NT2/D1 (cell line): ENCODE measurements at regions not wholly inside any gene's neighbourhood (a gene's known extent, or its start where the extent isn't known, plus 50 kb on each side); places are given as distances from the start of the nearest gene placed in this dataset.

Experiments used
- DNase-seq: peaks from one replicate; pipeline ENCODE4 v3.0.0-alpha.2; 2011; ENCODE audit warnings: low read depth, low spot score
- H3K27me3 ChIP-seq: 2 replicates; pipeline ENCODE4 v1.6.0; 2011; ENCODE audit warnings: mild to moderate bottlenecking; ENCODE audit not compliant: insufficient read length, insufficient read depth
- H3K36me3 ChIP-seq: 2 replicates; pipeline ENCODE4 v1.6.1; 2011; ENCODE audit warnings: mild to moderate bottlenecking, low read length, mixed read lengths; ENCODE audit not compliant: insufficient read depth, insufficient read length
- H3K4me1 ChIP-seq: 2 replicates; pipeline ENCODE4 v1.5.1; 2011; ENCODE audit not compliant: insufficient read depth, insufficient read length
- H3K4me3 ChIP-seq: 2 replicates; pipeline ENCODE4 v1.5.1; 2011; ENCODE audit warnings: low read depth; ENCODE audit not compliant: insufficient read length
- H3K9ac ChIP-seq: 2 replicates; pipeline ENCODE4 v1.6.0; 2011; ENCODE audit warnings: low read depth; ENCODE audit not compliant: insufficient read length
- H3K9me3 ChIP-seq: 2 replicates; pipeline ENCODE4 v1.5.1; 2011; ENCODE audit warnings: mild to moderate bottlenecking, low read length; ENCODE audit not compliant: insufficient read depth
- SUZ12 ChIP-seq: IDR thresholded peaks from 2 replicates; pipeline ENCODE4 v1.6.1; 2011; ENCODE audit not compliant: insufficient read length, insufficient read depth; ENCODE audit errors: extremely low read depth
- YY1 ChIP-seq: IDR thresholded peaks from 2 replicates; pipeline ENCODE4 v1.6.1; 2011; ENCODE audit not compliant: insufficient read length, insufficient read depth
- ZNF274 ChIP-seq: IDR thresholded peaks from 2 replicates; pipeline ENCODE4 v1.6.1; 2011; ENCODE audit warnings: mild to moderate bottlenecking, low read depth, low read length

DNA sequence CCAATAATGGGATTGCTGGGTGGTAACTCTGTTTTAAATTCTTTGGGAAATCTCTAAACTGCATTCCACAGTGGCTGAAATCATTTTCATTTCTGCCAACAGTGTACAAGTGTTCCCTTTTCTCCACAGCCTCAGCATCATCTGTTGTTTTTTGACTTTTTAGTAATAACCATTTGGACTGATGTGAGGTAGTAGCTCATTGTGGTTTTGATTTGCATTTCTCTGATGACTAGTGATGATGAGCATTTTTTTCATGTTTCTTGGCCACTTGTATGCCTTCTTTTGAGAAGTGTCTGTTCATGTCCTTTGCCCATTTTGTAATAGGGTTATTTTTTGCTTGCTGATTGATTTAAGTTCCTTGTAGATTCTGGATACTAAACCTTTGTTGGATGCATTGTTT lies 131.9 kb upstream of the B3GALT2 start:
- Histone ChIP-seq H3K9ac (no peak overlapping the region), H3K4me1 (no peaks in the 10 kb centered on the region), H3K4me3 (no peak overlapping the region), H3K9me3 (peaks cover 6% of the 10 kb centered on the region; the same call in 1 of the 2 replicates), H3K27me3 (no peaks in the 10 kb centered on the region), H3K36me3 (no peaks in the 10 kb centered on the region)
- TF ChIP-seq YY1 (no peak), ZNF274 (no peak), SUZ12 (no peak)
- DNase-seq = no peak

DNA sequence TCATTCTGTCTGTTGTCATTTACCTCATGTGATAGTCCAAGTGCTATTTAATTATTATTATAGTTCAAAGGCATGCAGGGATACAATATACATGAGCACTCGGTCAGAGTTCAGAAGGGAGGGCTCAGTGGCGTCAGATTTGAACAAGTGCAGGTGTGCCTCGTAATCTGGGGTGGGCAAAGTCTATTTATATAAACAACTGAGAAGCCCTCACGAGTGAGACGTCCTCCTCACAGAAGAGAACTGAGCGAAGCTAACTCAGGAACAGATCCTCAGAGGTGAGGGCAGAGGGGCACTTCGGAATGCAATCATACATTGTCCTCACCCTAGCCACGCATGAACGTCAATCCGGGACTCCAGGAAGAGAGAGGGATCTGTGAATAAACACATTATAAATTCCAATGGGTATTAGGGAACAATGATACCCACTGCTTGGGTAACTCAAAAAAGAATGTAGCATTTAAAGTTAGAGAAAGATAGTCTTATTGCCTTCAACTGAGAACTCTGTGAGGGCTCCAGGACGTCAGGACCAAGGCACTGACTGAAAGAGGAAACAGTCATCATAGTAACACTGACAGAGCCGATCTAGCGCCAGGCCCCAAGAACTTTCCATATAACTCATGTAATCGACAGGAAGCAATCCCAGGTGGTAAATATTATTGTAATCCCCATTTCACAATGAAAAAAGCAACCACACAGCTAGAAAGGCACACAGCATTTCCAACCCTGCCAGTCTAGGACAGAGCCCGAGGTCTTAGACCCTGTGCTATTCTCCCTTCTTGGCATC lies 127.1 kb upstream of the B3GALT2 start:
- H3K4me1 ChIP-seq = no peaks in the 10 kb centered on the region
- no peak for TF ChIP-seq ZNF274
- no peak for TF ChIP-seq SUZ12
- TF ChIP-seq YY1 = no peak
- H3K27me3 ChIP-seq = no peaks in the 10 kb centered on the region
- H3K9ac ChIP-seq = no peak overlapping the region
- no peak overlapping the region for H3K4me3 ChIP-seq
- DNase-seq = no peak
- H3K36me3 ChIP-seq = no peaks in the 10 kb centered on the region
- peaks cover 6% of the 10 kb centered on the region; the same call in 1 of the 2 replicates for H3K9me3 ChIP-seq

DNA sequence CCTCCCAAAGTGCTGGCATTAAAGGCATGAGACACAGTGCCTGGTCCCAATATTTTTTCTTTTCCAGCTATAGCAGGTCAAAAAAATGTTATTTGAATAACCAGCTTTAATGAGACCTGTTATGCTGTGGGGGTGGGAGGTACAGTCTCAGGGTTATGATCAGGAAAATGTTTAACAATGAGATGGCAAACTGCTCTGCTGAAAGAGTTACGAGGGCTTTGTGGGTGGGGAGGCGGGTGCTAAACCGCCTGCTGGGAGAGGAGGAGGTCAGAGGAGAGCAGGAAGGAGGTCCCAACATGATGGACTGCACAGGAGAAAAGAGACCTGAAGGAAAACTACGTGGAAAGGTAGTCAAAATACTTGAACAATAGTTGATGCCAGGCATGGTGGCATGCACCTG lies 126.0 kb upstream of the B3GALT2 start:
- TF ChIP-seq SUZ12 (no peak), ZNF274 (no peak), YY1 (no peak)
- no peaks in the 10 kb centered on the region for H3K9me3 ChIP-seq
- no peak for DNase-seq
- no peak overlapping the region for H3K9ac ChIP-seq
- no peaks in the 10 kb centered on the region for H3K27me3 ChIP-seq
- no peak overlapping the region for H3K4me3 ChIP-seq
- no peaks in the 10 kb centered on the region for H3K36me3 ChIP-seq
- no peaks in the 10 kb centered on the region for H3K4me1 ChIP-seq

DNA sequence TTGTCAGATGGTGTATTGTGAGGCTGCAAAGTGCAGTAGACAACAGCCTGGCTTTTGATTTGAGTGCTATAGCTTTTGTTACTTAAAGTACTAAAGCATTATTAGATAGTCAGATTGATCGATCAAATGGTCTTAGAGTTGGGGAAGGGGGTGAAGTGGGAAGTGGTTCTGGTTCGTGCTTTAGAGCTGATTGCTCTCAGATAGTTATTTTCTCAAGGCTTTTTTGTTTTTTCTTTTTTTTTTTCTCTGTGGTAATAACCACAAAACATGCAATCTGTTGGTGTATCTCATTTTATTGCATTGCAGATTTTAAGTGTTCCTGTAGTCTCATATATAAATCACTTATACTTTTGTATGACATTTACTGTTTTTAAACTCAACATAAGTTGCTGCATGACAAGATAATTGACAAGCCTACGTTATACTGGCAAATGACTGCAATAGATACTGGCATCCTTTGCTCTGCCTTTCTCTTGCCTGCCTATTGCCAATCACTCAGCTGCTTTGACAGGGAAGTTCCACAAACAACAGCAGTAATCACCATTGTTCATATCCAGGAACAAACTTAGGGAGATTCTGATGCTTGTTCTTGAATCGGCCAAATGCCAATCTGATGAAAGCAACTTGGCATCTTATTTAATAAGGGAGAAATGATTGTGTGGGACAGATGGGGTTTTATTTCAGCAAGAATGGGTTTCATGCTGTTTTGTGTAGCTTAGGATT lies 125.0 kb upstream of the B3GALT2 start:
- Histone ChIP-seq H3K9me3 (no peaks in the 10 kb centered on the region), H3K4me3 (no peak overlapping the region), H3K4me1 (no peaks in the 10 kb centered on the region), H3K9ac (no peak overlapping the region), H3K36me3 (no peaks in the 10 kb centered on the region), H3K27me3 (no peaks in the 10 kb centered on the region)
- DNase-seq = no peak
- TF ChIP-seq SUZ12 = no peak

- Histone ChIP-seq H3K27me3 (no peaks in the 10 kb centered on the region), H3K4me3 (no peak overlapping the region), H3K9ac (no peak overlapping the region), H3K9me3 (no peaks in the 10 kb centered on the region), H3K36me3 (no peaks in the 10 kb centered on the region), H3K4me1 (no peaks in the 10 kb centered on the region)
- DNase-seq = no peak
- no peak for TF ChIP-seq ZNF274
- TF ChIP-seq YY1 = no peak
- TF ChIP-seq SUZ12 = no peak
Measured at GRCh38 chr1:193310564-193310963, 124.2 kb upstream of the B3GALT2 start.

DNA sequence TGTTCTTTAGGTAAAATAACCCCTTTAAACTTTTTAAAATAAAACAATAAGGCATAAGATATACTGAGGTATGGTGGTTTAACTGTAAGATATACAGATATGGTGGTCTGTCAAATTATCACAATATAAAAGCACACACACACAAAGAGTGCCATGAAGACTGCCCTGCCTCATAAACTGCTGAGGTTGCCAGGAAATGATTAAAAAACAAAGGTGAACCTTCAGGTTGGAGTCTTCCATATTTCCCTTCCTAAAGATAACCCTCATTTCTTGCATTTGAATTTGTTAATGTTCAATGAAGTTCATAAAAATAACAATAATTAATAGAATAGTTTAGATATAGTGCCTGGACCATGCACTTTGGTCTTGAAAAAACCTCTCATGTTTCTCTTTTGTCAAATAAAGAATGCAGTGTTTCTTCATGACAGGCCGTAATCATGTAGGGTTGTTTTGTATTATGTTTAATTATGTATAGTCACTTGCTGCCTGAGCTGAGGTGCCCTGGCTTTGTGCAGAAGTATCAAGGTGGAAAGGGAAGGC lies 123.6 kb upstream of the B3GALT2 start:
- H3K27me3 ChIP-seq = no peaks in the 10 kb centered on the region
- H3K9me3 ChIP-seq = no peaks in the 10 kb centered on the region
- no peak for DNase-seq
- H3K4me3 ChIP-seq = no peak overlapping the region
- H3K9ac ChIP-seq = no peak overlapping the region
- TF ChIP-seq SUZ12 (no peak), ZNF274 (no peak), YY1 (no peak)
- H3K4me1 ChIP-seq = no peaks in the 10 kb centered on the region
- H3K36me3 ChIP-seq = no peaks in the 10 kb centered on the region

GRCh38 chr1:193308438-193308837 lies 122.0 kb upstream of the B3GALT2 start:
- Histone ChIP-seq H3K4me3 (no peak overlapping the region), H3K27me3 (no peaks in the 10 kb centered on the region), H3K9me3 (no peaks in the 10 kb centered on the region), H3K4me1 (no peaks in the 10 kb centered on the region), H3K9ac (no peak overlapping the region), H3K36me3 (no peaks in the 10 kb centered on the region)
- no peak for TF ChIP-seq ZNF274
- no peak for TF ChIP-seq YY1
- no peak for TF ChIP-seq SUZ12
- DNase-seq = no peak
